ENCODE measurements at regions not wholly inside any gene's neighbourhood (a gene's known extent, or its start where the extent isn't known, plus 50 kb on each side); places are given as distances from the start of the nearest gene placed in this dataset.

DNA sequence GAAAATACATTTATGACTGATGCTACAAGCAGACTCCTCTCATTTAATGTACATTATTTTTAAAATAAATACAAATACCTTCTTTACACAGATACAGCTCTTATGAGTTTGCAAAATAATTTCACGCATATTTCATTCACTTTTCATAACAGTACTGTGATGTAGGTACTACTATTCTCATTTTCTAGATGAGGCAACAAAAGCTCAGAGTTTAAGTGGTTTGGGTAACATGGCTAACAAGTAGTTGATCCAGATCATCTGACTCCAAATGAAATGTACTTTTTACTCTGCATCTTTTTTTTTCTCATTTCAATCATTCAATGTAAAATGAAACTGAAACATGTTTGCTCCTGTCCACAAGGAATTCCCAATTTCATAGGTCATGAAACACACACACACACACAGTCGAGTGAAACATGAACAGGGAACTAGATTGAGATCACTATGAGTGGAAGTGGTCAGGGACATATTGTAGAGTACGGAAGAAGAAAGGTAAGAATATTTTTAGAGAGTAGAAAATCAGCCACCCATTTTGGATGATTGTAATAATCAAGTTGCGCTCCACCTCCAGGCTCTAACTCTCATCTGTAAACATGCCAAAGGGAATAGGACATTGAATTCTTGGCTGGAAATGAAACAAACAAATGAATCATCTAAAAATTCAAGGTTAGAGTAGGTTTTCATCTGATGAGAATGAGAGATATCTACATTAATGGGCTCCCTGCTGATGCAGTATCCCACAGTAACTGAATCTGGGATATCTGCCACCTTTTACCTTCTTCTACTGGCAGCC lies 92.4 kb downstream of the CLDN1 start:
- TF ChIP-seq, protein P1, sequence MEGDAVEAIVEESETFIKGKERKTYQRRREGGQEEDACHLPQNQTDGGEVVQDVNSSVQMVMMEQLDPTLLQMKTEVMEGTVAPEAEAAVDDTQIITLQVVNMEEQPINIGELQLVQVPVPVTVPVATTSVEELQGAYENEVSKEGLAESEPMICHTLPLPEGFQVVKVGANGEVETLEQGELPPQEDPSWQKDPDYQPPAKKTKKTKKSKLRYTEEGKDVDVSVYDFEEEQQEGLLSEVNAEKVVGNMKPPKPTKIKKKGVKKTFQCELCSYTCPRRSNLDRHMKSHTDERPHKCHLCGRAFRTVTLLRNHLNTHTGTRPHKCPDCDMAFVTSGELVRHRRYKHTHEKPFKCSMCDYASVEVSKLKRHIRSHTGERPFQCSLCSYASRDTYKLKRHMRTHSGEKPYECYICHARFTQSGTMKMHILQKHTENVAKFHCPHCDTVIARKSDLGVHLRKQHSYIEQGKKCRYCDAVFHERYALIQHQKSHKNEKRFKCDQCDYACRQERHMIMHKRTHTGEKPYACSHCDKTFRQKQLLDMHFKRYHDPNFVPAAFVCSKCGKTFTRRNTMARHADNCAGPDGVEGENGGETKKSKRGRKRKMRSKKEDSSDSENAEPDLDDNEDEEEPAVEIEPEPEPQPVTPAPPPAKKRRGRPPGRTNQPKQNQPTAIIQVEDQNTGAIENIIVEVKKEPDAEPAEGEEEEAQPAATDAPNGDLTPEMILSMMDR (IDR thresholded peaks at IDR 0.05; ENCODE audit: unreplicated experiment): no peak
- DNase-seq (ENCODE audit: low spot score in 2 of 2, unreplicated experiment in 2 of 2): no peak
- Mint-ChIP-seq H3K27me3 (ENCODE audit: low read depth) (no peaks in the 10 kb centered on the region), H3K27ac (peak overlapping the region; percentile 19), H3K9me3 (no peaks in the 10 kb centered on the region), H3K4me1 (peaks cover 10% of the 10 kb centered on the region), H3K4me3 (no peak overlapping the region), H3K36me3 (no peaks in the 10 kb centered on the region)

DNA sequence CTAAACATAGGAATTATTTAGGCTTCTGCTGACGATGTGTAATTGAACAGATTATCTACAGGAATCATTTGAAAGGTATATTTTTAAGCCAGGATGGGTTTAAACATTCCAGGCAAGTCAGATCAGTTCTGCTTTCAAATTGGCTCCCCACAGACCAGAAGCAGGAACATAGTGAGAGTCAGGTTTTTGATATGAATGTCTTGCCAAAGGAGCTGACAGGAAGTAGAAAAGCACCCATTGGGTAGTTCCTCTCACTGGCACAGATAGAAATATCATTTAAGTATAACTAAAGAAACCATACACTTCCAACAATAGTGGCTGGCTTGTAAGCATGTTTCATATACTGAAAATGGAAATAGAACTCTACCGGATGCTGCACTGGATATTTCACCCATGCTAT lies 95.2 kb downstream of the CLDN1 start:
- H3K4me1 Mint-ChIP-seq: peaks cover 8% of the 10 kb centered on the region
- H3K27me3 Mint-ChIP-seq (ENCODE audit: low read depth): no peaks in the 10 kb centered on the region
- H3K27ac Mint-ChIP-seq: no peak overlapping the region
- TF ChIP-seq, protein P1 (IDR thresholded peaks at IDR 0.05; ENCODE audit: unreplicated experiment): no peak
- no peak overlapping the region for H3K4me3 Mint-ChIP-seq
- no peaks in the 10 kb centered on the region for H3K9me3 Mint-ChIP-seq
- no peak for DNase-seq (ENCODE audit: low spot score in 2 of 2, unreplicated experiment in 2 of 2)
- H3K36me3 Mint-ChIP-seq: no peaks in the 10 kb centered on the region

DNA sequence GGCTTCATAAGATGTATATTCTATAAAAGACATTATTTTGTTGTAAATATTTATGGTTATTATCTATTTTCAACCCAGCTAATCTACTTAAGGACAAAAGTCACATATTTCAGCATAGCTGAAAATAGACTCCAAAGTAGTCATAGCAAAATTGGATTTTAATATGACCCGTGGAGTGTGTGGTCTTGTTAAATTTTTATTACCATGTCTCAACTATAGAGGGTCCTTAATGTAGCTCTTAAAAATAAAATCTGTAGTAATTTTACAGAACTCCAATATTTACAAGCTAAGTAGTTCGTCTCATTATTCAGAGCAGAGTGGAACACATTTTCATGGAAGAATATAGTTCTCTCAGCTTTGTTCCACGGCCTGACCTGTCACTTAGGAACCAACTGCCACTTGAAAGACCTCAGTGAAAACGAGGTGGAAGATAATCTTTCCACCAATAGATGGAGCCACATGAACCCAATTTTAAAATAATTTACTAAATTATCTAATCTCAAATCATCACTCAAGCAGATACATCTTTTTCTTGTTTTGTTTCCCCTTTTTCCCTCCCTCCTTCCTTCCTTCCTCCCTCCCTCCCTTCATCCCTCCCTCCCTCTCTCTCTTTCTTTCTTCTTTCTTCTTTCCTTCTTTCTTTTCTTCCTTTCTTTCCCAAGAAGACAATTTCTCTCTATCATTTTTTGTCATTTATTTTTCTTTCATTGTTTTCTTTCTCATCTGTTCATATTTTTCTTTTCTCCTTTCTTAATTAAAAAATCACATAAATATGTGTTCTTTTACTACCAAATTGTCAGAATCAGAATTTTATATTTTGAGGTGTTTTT lies 97.2 kb downstream of the CLDN1 start:
- no peak for DNase-seq (ENCODE audit: low spot score in 2 of 2, unreplicated experiment in 2 of 2)
- no peaks in the 10 kb centered on the region for H3K27me3 Mint-ChIP-seq (ENCODE audit: low read depth)
- TF ChIP-seq, protein P1 (IDR thresholded peaks at IDR 0.05; ENCODE audit: unreplicated experiment): peak; percentile 46
- no peak overlapping the region for H3K27ac Mint-ChIP-seq
- peaks cover 16% of the 10 kb centered on the region for H3K9me3 Mint-ChIP-seq
- H3K4me3 Mint-ChIP-seq: no peak overlapping the region
- H3K36me3 Mint-ChIP-seq: peaks cover 5% of the 10 kb centered on the region
- H3K4me1 Mint-ChIP-seq: peaks cover 3% of the 10 kb centered on the region

DNA sequence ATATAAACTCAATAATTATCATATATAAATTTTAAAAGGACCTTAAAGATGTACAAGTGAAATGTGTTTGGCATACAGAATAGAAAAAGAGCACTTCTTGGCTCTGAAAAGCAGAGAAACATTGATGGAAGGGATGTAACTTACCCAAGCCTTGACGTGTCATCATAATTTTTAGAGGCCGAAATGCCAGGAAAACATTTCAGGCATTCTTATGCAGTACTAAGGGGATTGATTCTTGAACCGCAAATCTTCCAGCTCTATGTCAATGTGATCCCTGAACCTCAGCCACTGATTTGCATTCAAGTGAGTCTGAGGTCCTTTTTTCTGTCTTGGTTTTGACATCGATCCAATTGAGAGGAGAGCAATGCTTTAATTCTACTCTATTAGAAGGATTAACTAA lies 97.8 kb downstream of the CLDN1 start:
- no peak for DNase-seq (ENCODE audit: low spot score in 2 of 2, unreplicated experiment in 2 of 2)
- Mint-ChIP-seq H3K4me3 (no peak overlapping the region), H3K27ac (no peak overlapping the region), H3K9me3 (peaks cover 22% of the 10 kb centered on the region), H3K4me1 (no peaks in the 10 kb centered on the region), H3K27me3 (ENCODE audit: low read depth) (no peaks in the 10 kb centered on the region), H3K36me3 (peaks cover 5% of the 10 kb centered on the region)
- TF ChIP-seq, protein P1 (IDR thresholded peaks at IDR 0.05; ENCODE audit: unreplicated experiment): no peak

DNA sequence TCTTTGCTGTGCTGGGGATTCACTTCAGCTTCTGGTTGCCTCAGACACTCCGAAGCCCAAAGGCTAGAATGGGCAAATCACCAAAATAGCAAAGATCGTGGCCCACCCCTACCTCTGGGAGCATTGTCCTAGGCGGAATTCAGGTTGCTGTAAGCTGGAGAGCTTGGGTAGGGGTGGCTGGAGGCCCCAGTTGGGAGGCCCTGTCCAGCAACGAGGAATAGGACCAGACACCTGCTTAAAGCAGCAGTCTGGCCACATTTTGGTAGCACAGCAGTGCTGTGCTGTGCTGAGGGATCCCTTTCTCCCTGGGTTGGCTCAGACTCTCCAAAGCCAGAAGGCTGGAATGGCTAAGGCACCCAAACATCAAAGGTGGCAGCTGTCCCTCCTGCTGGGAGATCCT lies 99.3 kb downstream of the CLDN1 start:
- Mint-ChIP-seq H3K4me1 (no peaks in the 10 kb centered on the region), H3K4me3 (no peak overlapping the region), H3K27me3 (ENCODE audit: low read depth) (no peaks in the 10 kb centered on the region), H3K9me3 (peaks cover 35% of the 10 kb centered on the region), H3K27ac (no peak overlapping the region), H3K36me3 (peaks cover 8% of the 10 kb centered on the region)
- no peak for DNase-seq (ENCODE audit: low spot score in 2 of 2, unreplicated experiment in 2 of 2)
- TF ChIP-seq, protein P1 (IDR thresholded peaks at IDR 0.05; ENCODE audit: unreplicated experiment): no peak

Measured in mesothelial cell of epicardium (in vitro differentiated cells).